ENCODE measurements at regions not wholly inside any gene's neighbourhood (a gene's known extent, or its start where the extent isn't known, plus 50 kb on each side); places are given as distances from the start of the nearest gene placed in this dataset.

DNA sequence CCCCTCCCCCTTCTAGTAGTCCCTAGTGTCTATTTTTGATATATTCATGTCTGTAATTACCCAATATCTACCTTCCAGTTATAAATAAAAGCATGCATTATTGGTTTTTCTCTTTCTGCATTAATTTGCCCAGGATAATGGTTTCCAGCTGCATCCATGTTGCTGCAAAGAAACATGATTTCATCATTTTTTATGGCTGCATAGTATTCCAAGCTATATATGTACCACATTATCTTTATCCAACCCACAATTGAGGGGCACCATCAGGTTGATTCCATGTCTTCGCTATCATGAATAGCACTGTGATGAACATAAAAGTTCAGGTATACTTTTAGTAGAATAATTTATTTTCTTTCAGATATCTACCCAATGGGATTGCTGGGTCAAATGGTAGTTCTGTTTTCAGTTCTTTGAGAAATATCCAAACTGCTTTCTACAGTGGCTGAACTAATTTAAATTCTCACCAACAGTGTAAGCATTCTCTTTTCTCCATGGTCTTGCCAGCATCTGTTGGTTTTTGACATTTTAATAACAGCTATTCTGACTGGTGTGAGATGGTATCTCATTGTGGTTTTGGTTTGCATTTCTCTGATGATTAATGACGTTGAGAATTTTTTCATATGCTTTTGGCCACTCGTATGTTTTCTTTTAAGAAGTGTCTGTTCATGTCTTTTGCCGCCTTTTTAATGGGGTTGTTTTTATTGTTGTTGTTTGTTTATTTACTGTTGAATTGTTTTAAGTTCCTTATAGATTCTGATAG, 746.1 kb upstream of the MEF2C start:
- no peak overlapping the region for H3K4me3 ChIP-seq (ENCODE audit: low read depth in 2 of 2, low read length in 2 of 2)
- no peak for DNase-seq (ENCODE audit: low read depth, low spot score)
- H3K9me3 ChIP-seq (ENCODE audit: control insufficient read depth, insufficient read depth, low read depth, low read length) = no peaks in the 10 kb centered on the region
- H3K27me3 ChIP-seq (ENCODE audit: control insufficient read depth, insufficient read depth, low read length) = no peaks in the 10 kb centered on the region
- BruUV-seq (replicated peaks) = no TSS peak
- ChIA-PET CTCF (no interaction called here), POLR2A (no interaction called here)
- no peaks in the 10 kb centered on the region for H3K36me3 ChIP-seq (ENCODE audit: control insufficient read depth, insufficient read depth, low read length)
- H3K4me1 ChIP-seq (ENCODE audit: control insufficient read depth, insufficient read depth, low read length) = no peaks in the 10 kb centered on the region
- H3K27ac ChIP-seq (ENCODE audit: low read length) = no peak overlapping the region
- in situ Hi-C loops (cut with HindIII; ENCODE audit: low pct_unique_long_range_greater_than_20kb, low sequenced_read_pairs) (no loop called here), intact Hi-C loops (cut with micrococcal nuclease; ENCODE audit: unreplicated experiment) (no loop called here)
- ATAC-seq = no peak
- TF ChIP-seq, protein P1, sequence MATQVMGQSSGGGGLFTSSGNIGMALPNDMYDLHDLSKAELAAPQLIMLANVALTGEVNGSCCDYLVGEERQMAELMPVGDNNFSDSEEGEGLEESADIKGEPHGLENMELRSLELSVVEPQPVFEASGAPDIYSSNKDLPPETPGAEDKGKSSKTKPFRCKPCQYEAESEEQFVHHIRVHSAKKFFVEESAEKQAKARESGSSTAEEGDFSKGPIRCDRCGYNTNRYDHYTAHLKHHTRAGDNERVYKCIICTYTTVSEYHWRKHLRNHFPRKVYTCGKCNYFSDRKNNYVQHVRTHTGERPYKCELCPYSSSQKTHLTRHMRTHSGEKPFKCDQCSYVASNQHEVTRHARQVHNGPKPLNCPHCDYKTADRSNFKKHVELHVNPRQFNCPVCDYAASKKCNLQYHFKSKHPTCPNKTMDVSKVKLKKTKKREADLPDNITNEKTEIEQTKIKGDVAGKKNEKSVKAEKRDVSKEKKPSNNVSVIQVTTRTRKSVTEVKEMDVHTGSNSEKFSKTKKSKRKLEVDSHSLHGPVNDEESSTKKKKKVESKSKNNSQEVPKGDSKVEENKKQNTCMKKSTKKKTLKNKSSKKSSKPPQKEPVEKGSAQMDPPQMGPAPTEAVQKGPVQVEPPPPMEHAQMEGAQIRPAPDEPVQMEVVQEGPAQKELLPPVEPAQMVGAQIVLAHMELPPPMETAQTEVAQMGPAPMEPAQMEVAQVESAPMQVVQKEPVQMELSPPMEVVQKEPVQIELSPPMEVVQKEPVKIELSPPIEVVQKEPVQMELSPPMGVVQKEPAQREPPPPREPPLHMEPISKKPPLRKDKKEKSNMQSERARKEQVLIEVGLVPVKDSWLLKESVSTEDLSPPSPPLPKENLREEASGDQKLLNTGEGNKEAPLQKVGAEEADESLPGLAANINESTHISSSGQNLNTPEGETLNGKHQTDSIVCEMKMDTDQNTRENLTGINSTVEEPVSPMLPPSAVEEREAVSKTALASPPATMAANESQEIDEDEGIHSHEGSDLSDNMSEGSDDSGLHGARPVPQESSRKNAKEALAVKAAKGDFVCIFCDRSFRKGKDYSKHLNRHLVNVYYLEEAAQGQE (IDR thresholded peaks at IDR 0.05; ENCODE audit: insufficient read depth in 1 of 2, low read depth in 2 of 2, low read length in 1 of 2) = no peak
- TF ChIP-seq TCF7L2 (IDR thresholded peaks at IDR 0.05; ENCODE audit: low read depth, low read length) = no peak
- TF ChIP-seq POLR2AphosphoS5 (IDR thresholded peaks at IDR 0.05; ENCODE audit: low read depth, low read length) = no peak
- TF ChIP-seq, protein P2, sequence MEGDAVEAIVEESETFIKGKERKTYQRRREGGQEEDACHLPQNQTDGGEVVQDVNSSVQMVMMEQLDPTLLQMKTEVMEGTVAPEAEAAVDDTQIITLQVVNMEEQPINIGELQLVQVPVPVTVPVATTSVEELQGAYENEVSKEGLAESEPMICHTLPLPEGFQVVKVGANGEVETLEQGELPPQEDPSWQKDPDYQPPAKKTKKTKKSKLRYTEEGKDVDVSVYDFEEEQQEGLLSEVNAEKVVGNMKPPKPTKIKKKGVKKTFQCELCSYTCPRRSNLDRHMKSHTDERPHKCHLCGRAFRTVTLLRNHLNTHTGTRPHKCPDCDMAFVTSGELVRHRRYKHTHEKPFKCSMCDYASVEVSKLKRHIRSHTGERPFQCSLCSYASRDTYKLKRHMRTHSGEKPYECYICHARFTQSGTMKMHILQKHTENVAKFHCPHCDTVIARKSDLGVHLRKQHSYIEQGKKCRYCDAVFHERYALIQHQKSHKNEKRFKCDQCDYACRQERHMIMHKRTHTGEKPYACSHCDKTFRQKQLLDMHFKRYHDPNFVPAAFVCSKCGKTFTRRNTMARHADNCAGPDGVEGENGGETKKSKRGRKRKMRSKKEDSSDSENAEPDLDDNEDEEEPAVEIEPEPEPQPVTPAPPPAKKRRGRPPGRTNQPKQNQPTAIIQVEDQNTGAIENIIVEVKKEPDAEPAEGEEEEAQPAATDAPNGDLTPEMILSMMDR (IDR thresholded peaks at IDR 0.05) = no peak
- TF ChIP-seq SIN3A (IDR thresholded peaks at IDR 0.05; ENCODE audit: borderline replicate concordance, insufficient read depth, low read depth, low read length) = no peak

DNA sequence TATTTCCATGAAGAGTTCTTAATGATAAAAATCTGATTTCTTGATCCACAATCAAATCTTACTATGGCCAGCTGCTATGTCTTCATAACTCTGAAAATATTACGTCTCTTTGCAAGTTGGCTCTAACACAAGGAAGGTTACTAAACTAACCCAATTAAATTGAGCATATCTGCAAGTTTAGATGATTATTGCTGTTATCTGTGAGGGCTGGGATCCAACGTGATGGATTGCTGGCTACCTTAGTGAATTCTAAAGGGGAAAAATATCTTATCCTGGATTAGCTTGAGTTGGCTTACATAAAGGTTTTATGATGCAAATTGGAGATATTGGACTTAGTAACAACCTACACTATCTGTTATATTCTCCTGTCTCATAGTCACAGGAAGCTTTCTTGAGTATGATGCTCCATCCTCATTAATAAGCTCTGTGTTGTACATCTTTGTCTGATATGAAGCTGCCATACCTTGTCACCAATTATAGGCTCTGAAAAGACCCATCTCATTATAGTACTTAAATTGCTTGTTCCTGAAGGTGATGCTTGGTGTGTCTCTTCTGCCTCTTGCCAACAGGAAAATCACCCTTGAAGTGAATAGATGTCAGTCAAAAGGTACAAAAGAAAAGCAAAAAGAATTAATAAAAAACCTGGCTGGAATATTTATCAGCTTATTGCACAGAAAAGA, 733.0 kb upstream of the MEF2C start:
- no peak overlapping the region for H3K4me3 ChIP-seq (ENCODE audit: low read depth in 2 of 2, low read length in 2 of 2)
- no TSS peak for BruUV-seq (replicated peaks)
- in situ Hi-C loops (cut with HindIII; ENCODE audit: low pct_unique_long_range_greater_than_20kb, low sequenced_read_pairs) = no loop called here
- no peak for ATAC-seq
- ChIA-PET CTCF (no interaction called here), POLR2A (no interaction called here)
- 0 out of 2 replicates have a peak, but pooled peaks cover 2% of the 10 kb centered on the region for H3K9me3 ChIP-seq (ENCODE audit: control insufficient read depth, insufficient read depth, low read depth, low read length)
- no peak for DNase-seq (ENCODE audit: low read depth, low spot score)
- no peaks in the 10 kb centered on the region for H3K36me3 ChIP-seq (ENCODE audit: control insufficient read depth, insufficient read depth, low read length)
- H3K4me1 ChIP-seq (ENCODE audit: control insufficient read depth, insufficient read depth, low read length) = no peaks in the 10 kb centered on the region
- TF ChIP-seq, protein P2 (IDR thresholded peaks at IDR 0.05) = no peak
- TF ChIP-seq, protein P1 (IDR thresholded peaks at IDR 0.05; ENCODE audit: insufficient read depth in 1 of 2, low read depth in 2 of 2, low read length in 1 of 2) = no peak
- TF ChIP-seq POLR2AphosphoS5 (IDR thresholded peaks at IDR 0.05; ENCODE audit: low read depth, low read length) (no peak), SIN3A (IDR thresholded peaks at IDR 0.05; ENCODE audit: borderline replicate concordance, insufficient read depth, low read depth, low read length) (no peak)
- no peaks in the 10 kb centered on the region for H3K27me3 ChIP-seq (ENCODE audit: control insufficient read depth, insufficient read depth, low read length)
- H3K27ac ChIP-seq (ENCODE audit: low read length) = no peak overlapping the region
- intact Hi-C loops (cut with micrococcal nuclease; ENCODE audit: unreplicated experiment) = no loop called here
